ENCODE measurements at regions not wholly inside any gene's neighbourhood (a gene's known extent, or its start where the extent isn't known, plus 50 kb on each side); places are given as distances from the start of the nearest gene placed in this dataset.
"Not testable (repeated sequence)": the region's sequence is repeated elsewhere in the genome, so short reads cannot be mapped to it uniquely, and the experiment has no call there.

GRCh38 chr12:105474672-105475071 lies 144.2 kb downstream of the C12orf75 start:
- TF ChIP-seq CTCF (conservative IDR thresholded peaks at IDR 0.05), result no peak
- no peak overlapping the region for H3K27ac ChIP-seq

- no peak overlapping the region for H3K27ac ChIP-seq
- TF ChIP-seq CTCF (conservative IDR thresholded peaks at IDR 0.05), result no peak
Measured at GRCh38 chr12:105476616-105477015, 146.1 kb downstream of the C12orf75 start.

DNA sequence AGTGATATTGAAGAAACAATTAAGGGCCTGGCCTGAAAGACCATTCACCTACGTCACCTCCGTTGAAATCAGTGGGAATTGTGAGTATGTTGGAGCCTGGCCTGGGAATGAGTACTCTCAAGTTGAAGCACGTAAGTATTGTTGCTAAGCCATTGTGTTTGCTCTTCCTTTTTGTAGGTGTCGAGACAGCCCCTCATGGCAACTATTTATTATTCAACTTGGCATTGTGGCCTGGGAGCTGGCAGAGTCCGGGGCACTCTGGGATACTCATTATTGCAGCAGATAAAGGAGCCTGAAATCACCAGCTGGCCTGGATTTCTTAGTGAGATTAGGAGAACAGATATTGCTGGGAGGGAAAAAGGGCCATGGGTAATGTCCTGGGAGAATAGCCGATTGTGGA lies 147.4 kb downstream of the C12orf75 start:
- no peak for TF ChIP-seq CTCF (conservative IDR thresholded peaks at IDR 0.05)
- H3K27ac ChIP-seq, result no peak overlapping the region

- H3K27ac ChIP-seq, result not testable (repeated sequence)
Measured at GRCh38 chr12:105478788-105479187, 148.3 kb downstream of the C12orf75 start.

GRCh38 chr12:105479710-105480109 lies 149.2 kb downstream of the C12orf75 start:
- no peak overlapping the region for H3K27ac ChIP-seq
- no peak for TF ChIP-seq CTCF (conservative IDR thresholded peaks at IDR 0.05)

GRCh38 chr12:105480162-105480561 lies 149.7 kb downstream of the C12orf75 start:
- H3K27ac ChIP-seq, result no peak overlapping the region
- no peak for TF ChIP-seq CTCF (conservative IDR thresholded peaks at IDR 0.05)

GRCh38 chr12:105481392-105482300 lies 151.2 kb downstream of the C12orf75 start:
- TF ChIP-seq CTCF (conservative IDR thresholded peaks at IDR 0.05), result no peak
- no peak overlapping the region for H3K27ac ChIP-seq

DNA sequence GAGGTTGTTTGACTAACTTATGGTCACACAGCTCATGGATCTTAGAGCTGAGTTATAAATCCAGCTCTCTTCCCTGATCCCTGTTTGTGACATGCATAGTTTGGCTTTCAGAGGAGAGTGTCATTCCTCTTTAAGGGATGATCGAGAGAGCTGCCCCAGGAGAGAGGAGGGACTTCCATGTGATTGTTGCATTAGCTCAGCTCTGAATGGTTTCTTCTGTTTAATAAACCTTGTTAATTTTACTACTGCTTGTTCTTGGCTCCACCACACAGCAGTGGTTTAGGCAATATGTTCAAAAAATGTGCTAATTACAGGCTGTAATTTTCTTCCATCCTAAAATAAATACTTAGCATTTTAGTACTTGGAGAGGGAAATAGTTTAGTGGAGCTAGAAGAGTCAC lies 152.5 kb downstream of the C12orf75 start:
- no peak overlapping the region for H3K27ac ChIP-seq
- TF ChIP-seq CTCF (conservative IDR thresholded peaks at IDR 0.05), result no peak

Measured in VCaP (cell line).